Inflammatory macrophage (primary cell): ENCODE measurements at regions not wholly inside any gene's neighbourhood (a gene's known extent, or its start where the extent isn't known, plus 50 kb on each side); places are given as distances from the start of the nearest gene placed in this dataset.

Experiments
- DNase-seq, 2 donors: peaks; one replicate each; pipeline ENCODE4 v3.0.0-alpha.2; 2020 to 2022

DNA sequence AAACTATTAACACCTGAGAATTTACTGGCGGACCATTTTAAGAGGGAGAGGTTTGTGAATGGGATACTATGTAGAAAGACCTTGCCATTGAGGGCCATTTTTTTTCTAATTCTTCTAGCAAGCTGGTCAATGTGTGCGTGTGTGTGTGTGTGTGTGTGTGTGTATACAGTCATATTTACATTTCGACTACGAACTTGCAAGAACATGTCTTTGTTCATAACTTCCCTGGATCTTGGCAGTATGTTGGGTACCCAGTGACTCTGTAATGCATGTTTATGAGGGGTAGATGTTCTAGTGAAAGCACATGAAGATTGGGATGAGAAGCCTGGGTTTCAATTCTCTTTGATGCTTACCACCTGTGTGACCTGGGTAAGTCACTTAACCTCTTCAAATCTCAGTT, 133.6 kb downstream of the UBE2E3 start:
- no peak for DNase-seq

GRCh38 chr2:181116261-181116660, 135.9 kb downstream of the UBE2E3 start:
- no peak for DNase-seq

DNA sequence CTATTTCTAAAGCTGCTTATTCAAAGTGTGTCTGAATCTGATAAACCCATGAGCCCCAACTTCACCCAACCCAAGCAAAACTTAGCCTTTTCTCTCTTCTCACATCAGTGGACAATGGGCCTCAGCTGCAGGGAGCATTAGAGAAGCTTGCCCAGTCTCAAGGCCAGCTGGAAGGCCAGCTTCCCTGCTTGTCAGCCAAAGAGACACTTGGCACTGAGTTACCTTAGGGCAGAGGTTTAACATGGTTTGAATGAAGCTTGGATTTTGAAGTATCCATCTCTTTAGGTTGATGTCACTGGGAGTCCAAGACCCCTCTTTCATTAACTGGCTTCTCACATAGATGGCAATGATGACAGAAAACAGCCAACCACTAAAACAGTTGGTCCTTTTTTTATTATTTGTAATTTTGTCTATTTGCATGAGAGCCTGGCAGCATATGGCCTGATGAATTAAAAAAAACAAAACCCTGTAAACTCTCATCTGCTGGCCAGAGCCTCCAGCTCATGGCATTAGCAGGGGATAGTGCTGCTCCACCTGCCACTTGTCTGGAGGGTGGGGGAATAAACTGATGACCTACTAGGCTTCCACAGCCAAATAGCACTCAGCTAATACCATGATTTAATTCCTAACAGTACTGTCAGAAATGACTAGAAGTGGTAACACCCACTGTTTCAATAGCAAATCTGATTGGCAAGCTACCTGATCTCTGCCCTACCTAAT, 137.0 kb downstream of the UBE2E3 start:
- DNase-seq, result no peak

DNA sequence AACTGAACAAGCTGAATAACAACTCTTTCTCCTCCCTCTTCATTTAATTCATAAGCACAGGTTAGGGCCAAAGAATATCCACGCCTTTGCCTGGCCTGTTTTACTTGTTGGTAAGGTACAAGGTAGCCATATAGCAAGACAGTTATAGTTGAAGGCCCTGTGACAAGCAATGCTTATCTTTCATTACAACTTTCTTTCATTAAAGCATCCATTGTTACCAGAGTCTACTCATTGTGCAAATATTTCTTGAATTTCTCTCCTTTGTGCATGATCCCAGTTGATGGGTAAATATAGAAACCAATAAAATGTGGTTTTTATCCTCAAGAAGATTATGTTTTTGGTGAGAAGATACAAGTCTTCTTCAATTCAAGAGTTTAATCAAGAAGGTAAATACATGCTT, 140.2 kb downstream of the UBE2E3 start:
- no peak for DNase-seq

- DNase-seq, result no peak
Observed at GRCh38 chr2:181121996-181122395, 141.6 kb downstream of the UBE2E3 start.

GRCh38 chr2:181122601-181123000, 142.2 kb downstream of the UBE2E3 start:
- DNase-seq, result no peak

- no peak for DNase-seq
Observed at GRCh38 chr2:181123798-181124231, 143.4 kb downstream of the UBE2E3 start.

GRCh38 chr2:181124497-181124896, 144.1 kb downstream of the UBE2E3 start:
- no peak for DNase-seq

- DNase-seq, result no peak
Observed at GRCh38 chr2:181125359-181125758, 145.0 kb downstream of the UBE2E3 start.

DNA sequence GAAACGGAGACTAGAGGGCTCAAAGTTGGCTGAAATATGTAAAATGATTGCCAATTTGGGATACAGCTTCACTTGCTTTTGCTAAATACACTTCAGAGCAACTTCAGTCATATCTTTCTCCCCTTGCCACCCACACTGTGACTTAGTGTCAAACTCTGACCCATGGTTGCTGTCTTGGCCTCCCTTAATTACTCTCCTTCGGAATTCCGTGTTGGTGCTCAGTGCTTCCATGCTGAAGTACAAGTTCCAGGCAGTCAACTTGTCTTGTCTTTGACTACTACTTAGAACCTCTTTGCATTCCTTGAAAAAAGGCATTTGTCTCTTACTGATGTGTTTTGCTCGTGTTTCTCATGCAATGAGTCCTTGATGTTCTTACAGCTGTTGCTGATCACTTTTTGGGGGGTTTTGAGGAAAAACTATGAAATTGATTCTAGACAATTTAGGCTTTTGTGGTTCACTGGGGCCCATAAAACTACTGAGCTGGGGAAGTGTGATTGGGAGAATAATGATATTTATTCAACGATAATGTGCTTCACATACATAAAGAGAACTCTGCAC, 146.0 kb downstream of the UBE2E3 start:
- no peak for DNase-seq

- DNase-seq, result no peak
Observed at GRCh38 chr2:181128199-181128598, 147.8 kb downstream of the UBE2E3 start.

GRCh38 chr2:181129364-181130056, 149.1 kb downstream of the UBE2E3 start:
- peak in 1 of 2 donors; percentile 4 for DNase-seq

DNA sequence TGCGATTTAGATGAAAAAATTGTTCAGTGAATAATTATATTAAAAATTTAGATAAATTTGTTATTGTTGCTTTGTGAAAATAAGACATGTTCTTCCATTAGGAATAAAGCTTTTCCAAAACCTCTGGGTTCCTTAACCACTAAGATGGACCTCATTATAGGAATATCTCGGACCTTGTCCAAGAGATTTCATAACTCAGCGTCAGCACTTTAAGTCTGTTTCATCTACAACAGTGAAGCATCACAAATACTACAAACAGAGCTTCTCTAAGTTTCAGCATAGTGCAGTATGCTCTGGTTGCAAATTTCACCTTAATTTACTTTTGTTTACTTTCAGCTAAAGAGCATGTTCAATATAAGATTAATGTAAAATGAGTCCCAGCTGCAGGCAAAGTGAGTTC, 150.3 kb downstream of the UBE2E3 start:
- DNase-seq, result no peak

- no peak for DNase-seq
Observed at GRCh38 chr2:181131584-181131983, 151.2 kb downstream of the UBE2E3 start.

- DNase-seq, result no peak
Observed at GRCh38 chr2:181138816-181139215, 158.4 kb downstream of the UBE2E3 start.

DNA sequence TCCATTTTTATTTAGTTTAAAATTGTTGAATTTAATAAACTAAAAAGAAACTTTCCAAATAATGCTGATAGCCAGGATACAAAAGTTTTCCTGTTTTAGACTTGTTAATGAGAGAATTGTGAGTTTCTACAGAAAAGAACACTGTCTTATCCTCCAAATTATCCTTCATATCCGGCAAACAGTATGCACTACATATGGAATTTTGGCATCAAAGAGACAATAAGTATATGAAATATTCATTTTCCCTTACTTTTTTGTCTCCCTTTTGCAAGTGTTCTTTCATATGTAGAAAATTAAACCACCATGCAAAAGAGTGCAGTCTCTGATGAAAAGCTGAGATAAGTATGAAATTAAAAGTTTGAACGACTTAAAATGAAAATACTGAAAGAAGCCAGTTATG, 159.4 kb downstream of the UBE2E3 start:
- DNase-seq, result no peak

- DNase-seq, result peak; percentile 62 to 77
Observed at GRCh38 chr2:181140414-181140813, 160.0 kb downstream of the UBE2E3 start.

GRCh38 chr2:181140928-181141327, 160.5 kb downstream of the UBE2E3 start:
- DNase-seq, result no peak

- no peak for DNase-seq
Observed at GRCh38 chr2:181141676-181142075, 161.3 kb downstream of the UBE2E3 start.

DNA sequence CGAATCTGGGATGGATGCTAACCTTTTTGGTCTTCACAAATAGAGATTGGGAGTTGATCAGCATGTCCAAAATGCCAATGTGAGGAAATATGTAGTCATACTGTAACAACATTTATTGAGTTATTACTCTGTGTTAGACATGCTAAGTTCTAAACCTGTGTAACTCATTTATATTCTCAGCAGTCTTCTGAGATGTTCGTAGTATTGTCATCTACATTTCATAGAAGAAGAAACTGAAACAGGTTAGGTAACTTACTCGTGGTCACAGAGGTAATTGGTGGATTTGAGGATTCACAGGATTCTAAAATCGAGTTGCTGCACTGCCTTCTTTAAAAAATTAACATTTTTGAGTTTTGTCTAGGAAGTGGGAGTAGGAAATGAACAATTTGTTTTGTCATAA, 162.1 kb downstream of the UBE2E3 start:
- DNase-seq, result no peak

DNA sequence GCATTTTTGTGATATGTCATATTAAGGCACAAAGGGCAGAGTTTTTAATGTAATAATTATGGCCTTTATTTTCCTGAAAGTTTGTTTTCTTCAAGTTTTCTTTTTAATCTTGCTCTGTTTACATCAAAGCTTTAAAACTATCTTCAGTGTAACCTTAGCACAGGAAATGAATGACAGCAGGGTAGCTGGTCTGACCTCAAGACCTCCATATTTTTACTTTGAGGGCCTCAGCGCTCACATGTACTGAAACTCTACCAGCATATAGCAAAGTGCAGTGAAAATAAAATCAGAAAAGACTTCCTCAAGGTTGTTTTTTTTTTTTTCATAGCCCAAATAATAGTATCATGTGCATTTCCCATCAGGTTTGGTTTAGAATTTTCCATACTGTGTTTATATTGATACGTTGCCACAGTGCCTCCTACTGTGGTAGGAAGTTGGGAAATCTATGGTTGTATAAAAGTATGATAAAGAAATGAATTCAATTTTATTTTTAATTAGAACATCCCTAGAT, 163.4 kb downstream of the UBE2E3 start:
- no peak for DNase-seq

- DNase-seq, result no peak
Observed at GRCh38 chr2:181145645-181146044, 165.2 kb downstream of the UBE2E3 start.

DNA sequence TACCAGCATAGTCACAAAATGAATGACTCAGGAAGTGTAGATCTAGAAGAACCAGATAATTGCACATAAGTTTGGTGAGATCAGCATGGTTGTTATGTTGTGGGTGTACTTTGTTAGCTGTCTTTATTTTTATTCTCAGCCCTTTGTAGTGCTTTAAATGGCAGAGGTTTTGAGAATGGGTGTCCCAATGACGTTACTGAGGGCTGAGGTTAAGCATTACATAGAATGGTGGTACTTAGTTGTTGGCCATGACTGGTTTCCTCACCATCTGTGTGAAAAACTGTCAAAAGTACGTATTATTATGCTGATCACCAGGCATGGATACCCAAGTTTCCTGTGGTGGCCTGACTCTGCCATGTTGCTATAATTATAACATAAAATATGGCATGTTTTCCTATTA, 165.8 kb downstream of the UBE2E3 start:
- DNase-seq, result no peak

- DNase-seq, result no peak
Observed at GRCh38 chr2:181149056-181149455, 168.7 kb downstream of the UBE2E3 start.
